Activated CD4-positive, alpha-beta T cell treated with anti-CD3 and anti-CD28 coated beads, Interleukin-2, amount 10 ng/mL, durations not matched to agents 7 days and 5 days (primary cell): ENCODE measurements at regions not wholly inside any gene's neighbourhood (a gene's known extent, or its start where the extent isn't known, plus 50 kb on each side); places are given as distances from the start of the nearest gene placed in this dataset.

ENCODE experiments used
- CTCF ChIA-PET: fragments of 350-600 bp; sonication (Branson Sonifier 250); formaldehyde crosslinking; loops from one replicate; lab custom pipeline; 2021; ENCODE audit warnings: antibody characterized with exemption; lab: Charles Lee
- POLR2A ChIA-PET: fragments of 350-600 bp; sonication (Branson Sonifier 250); formaldehyde crosslinking; loops from one replicate; lab custom pipeline; 2021; ENCODE audit warnings: antibody characterized with exemption; lab: Charles Lee
- DNase-seq: peaks from one replicate; pipeline ENCODE4 v3.0.0-alpha.2; 2020
- H3K27ac Mint-ChIP-seq: one replicate; pipeline ENCODE4 v1.8.0; 2021; ENCODE audit warnings: mild to moderate bottlenecking, moderate library complexity, mixed read lengths
- H3K27me3 Mint-ChIP-seq: one replicate; pipeline ENCODE4 v1.8.0; 2021; ENCODE audit warnings: mixed read lengths
- H3K36me3 Mint-ChIP-seq: one replicate; pipeline ENCODE4 v1.8.0; 2021; ENCODE audit warnings: low read depth, mixed read lengths
- H3K4me1 Mint-ChIP-seq: one replicate; pipeline ENCODE4 v1.8.0; 2021; ENCODE audit warnings: mixed read lengths
- H3K4me3 Mint-ChIP-seq: one replicate; pipeline ENCODE4 v1.8.0; 2021; ENCODE audit warnings: mild to moderate bottlenecking, moderate library complexity, mixed read lengths
- H3K9me3 Mint-ChIP-seq: one replicate; pipeline ENCODE4 v1.8.0; 2021; ENCODE audit warnings: mixed read lengths

- H3K27me3 Mint-ChIP-seq, result no peaks in the 10 kb centered on the region
- no peaks in the 10 kb centered on the region for H3K36me3 Mint-ChIP-seq
- no peak overlapping the region for H3K4me3 Mint-ChIP-seq
- ChIA-PET POLR2A (no interaction called here), CTCF (interaction anchor here (1.4 kb wide), 1 partner anchor 9 kb away, joined by 3 read pairs; no protein-coding TSS in a partner anchor)
- no peak for DNase-seq
- no peak overlapping the region for H3K27ac Mint-ChIP-seq
- H3K9me3 Mint-ChIP-seq, result no peaks in the 10 kb centered on the region
- H3K4me1 Mint-ChIP-seq, result no peaks in the 10 kb centered on the region
Measured at GRCh38 chr2:144159240-144159639, 360.7 kb downstream of the ZEB2 start.

GRCh38 chr2:144158096-144158495 is 361.8 kb downstream of the ZEB2 start:
- CTCF ChIA-PET, result no interaction called here
- Mint-ChIP-seq H3K27me3 (no peaks in the 10 kb centered on the region), H3K4me1 (no peaks in the 10 kb centered on the region), H3K9me3 (no peaks in the 10 kb centered on the region), H3K27ac (no peak overlapping the region), H3K36me3 (no peaks in the 10 kb centered on the region), H3K4me3 (no peak overlapping the region)
- DNase-seq, result no peak
- POLR2A ChIA-PET, result no interaction called here

GRCh38 chr2:144156736-144157640 is 362.9 kb downstream of the ZEB2 start:
- Mint-ChIP-seq H3K36me3 (no peaks in the 10 kb centered on the region), H3K9me3 (no peaks in the 10 kb centered on the region), H3K27ac (no peak overlapping the region), H3K4me3 (no peak overlapping the region), H3K4me1 (no peaks in the 10 kb centered on the region), H3K27me3 (no peaks in the 10 kb centered on the region)
- ChIA-PET CTCF (no interaction called here), POLR2A (no interaction called here)
- no peak for DNase-seq

- Mint-ChIP-seq H3K36me3 (no peaks in the 10 kb centered on the region), H3K27me3 (no peaks in the 10 kb centered on the region), H3K9me3 (no peaks in the 10 kb centered on the region), H3K4me1 (no peaks in the 10 kb centered on the region), H3K27ac (no peak overlapping the region), H3K4me3 (no peak overlapping the region)
- CTCF ChIA-PET, result interaction anchor here (0.8 kb wide), 1 partner anchor 19 kb away, joined by 3 read pairs; no protein-coding TSS in a partner anchor
- no peak for DNase-seq
- POLR2A ChIA-PET, result no interaction called here
Measured at GRCh38 chr2:144154205-144154604, 365.7 kb downstream of the ZEB2 start.

GRCh38 chr2:144152817-144153271 is 367.1 kb downstream of the ZEB2 start:
- no peaks in the 10 kb centered on the region for H3K36me3 Mint-ChIP-seq
- no peak overlapping the region for H3K27ac Mint-ChIP-seq
- CTCF ChIA-PET, result no interaction called here
- H3K4me3 Mint-ChIP-seq, result no peak overlapping the region
- POLR2A ChIA-PET, result no interaction called here
- no peaks in the 10 kb centered on the region for H3K4me1 Mint-ChIP-seq
- H3K9me3 Mint-ChIP-seq, result no peaks in the 10 kb centered on the region
- no peaks in the 10 kb centered on the region for H3K27me3 Mint-ChIP-seq
- DNase-seq, result no peak

- CTCF ChIA-PET, result no interaction called here
- no peak for DNase-seq
- Mint-ChIP-seq H3K27ac (no peak overlapping the region), H3K4me3 (no peak overlapping the region), H3K9me3 (no peaks in the 10 kb centered on the region), H3K4me1 (no peaks in the 10 kb centered on the region), H3K36me3 (no peaks in the 10 kb centered on the region), H3K27me3 (no peaks in the 10 kb centered on the region)
- POLR2A ChIA-PET, result no interaction called here
Measured at GRCh38 chr2:144151851-144152250, 368.1 kb downstream of the ZEB2 start.

GRCh38 chr2:144151405-144151804 is 368.5 kb downstream of the ZEB2 start:
- CTCF ChIA-PET, result no interaction called here
- POLR2A ChIA-PET, result interaction anchor here (0.7 kb wide), 1 partner anchor 105 kb away, joined by 7 read pairs; no protein-coding TSS in a partner anchor
- DNase-seq, result no peak
- Mint-ChIP-seq H3K27me3 (no peaks in the 10 kb centered on the region), H3K4me3 (no peak overlapping the region), H3K4me1 (no peaks in the 10 kb centered on the region), H3K36me3 (no peaks in the 10 kb centered on the region), H3K9me3 (no peaks in the 10 kb centered on the region), H3K27ac (no peak overlapping the region)

GRCh38 chr2:144147356-144147755 is 372.6 kb downstream of the ZEB2 start:
- H3K27me3 Mint-ChIP-seq, result no peaks in the 10 kb centered on the region
- H3K4me3 Mint-ChIP-seq, result no peak overlapping the region
- H3K36me3 Mint-ChIP-seq, result no peaks in the 10 kb centered on the region
- H3K9me3 Mint-ChIP-seq, result no peaks in the 10 kb centered on the region
- no peaks in the 10 kb centered on the region for H3K4me1 Mint-ChIP-seq
- no peak overlapping the region for H3K27ac Mint-ChIP-seq
- ChIA-PET CTCF (no interaction called here), POLR2A (no interaction called here)
- DNase-seq, result no peak

- DNase-seq, result no peak
- ChIA-PET CTCF (no interaction called here), POLR2A (no interaction called here)
- H3K4me1 Mint-ChIP-seq, result no peaks in the 10 kb centered on the region
- H3K36me3 Mint-ChIP-seq, result peaks cover 4% of the 10 kb centered on the region
- no peaks in the 10 kb centered on the region for H3K27me3 Mint-ChIP-seq
- no peak overlapping the region for H3K27ac Mint-ChIP-seq
- H3K4me3 Mint-ChIP-seq, result no peak overlapping the region
- no peaks in the 10 kb centered on the region for H3K9me3 Mint-ChIP-seq
Measured at GRCh38 chr2:144146876-144147275, 373.0 kb downstream of the ZEB2 start.

- peaks cover 5% of the 10 kb centered on the region for H3K36me3 Mint-ChIP-seq
- ChIA-PET CTCF (no interaction called here), POLR2A (no interaction called here)
- no peak overlapping the region for H3K27ac Mint-ChIP-seq
- DNase-seq, result no peak
- H3K4me1 Mint-ChIP-seq, result no peaks in the 10 kb centered on the region
- H3K27me3 Mint-ChIP-seq, result no peaks in the 10 kb centered on the region
- H3K9me3 Mint-ChIP-seq, result no peaks in the 10 kb centered on the region
- no peak overlapping the region for H3K4me3 Mint-ChIP-seq
Measured at GRCh38 chr2:144146076-144146475, 373.8 kb downstream of the ZEB2 start.

GRCh38 chr2:144143294-144144151 is 376.4 kb downstream of the ZEB2 start:
- H3K4me1 Mint-ChIP-seq, result no peaks in the 10 kb centered on the region
- ChIA-PET POLR2A (no interaction called here), CTCF (interaction anchor here (0.7 kb wide), 1 partner anchor 13 kb away, joined by 3 read pairs; no protein-coding TSS in a partner anchor)
- peaks cover 5% of the 10 kb centered on the region for H3K36me3 Mint-ChIP-seq
- no peak for DNase-seq
- no peak overlapping the region for H3K4me3 Mint-ChIP-seq
- H3K9me3 Mint-ChIP-seq, result no peaks in the 10 kb centered on the region
- H3K27ac Mint-ChIP-seq, result no peak overlapping the region
- no peaks in the 10 kb centered on the region for H3K27me3 Mint-ChIP-seq

GRCh38 chr2:144140891-144141290 is 379.0 kb downstream of the ZEB2 start:
- Mint-ChIP-seq H3K27ac (no peak overlapping the region), H3K9me3 (no peaks in the 10 kb centered on the region), H3K27me3 (no peaks in the 10 kb centered on the region), H3K4me1 (no peaks in the 10 kb centered on the region), H3K4me3 (no peak overlapping the region), H3K36me3 (peaks cover 5% of the 10 kb centered on the region)
- DNase-seq, result no peak
- CTCF ChIA-PET, result no interaction called here
- POLR2A ChIA-PET, result no interaction called here
